Ishikawa (cell line): ENCODE measurements at regions not wholly inside any gene's neighbourhood (a gene's known extent, or its start where the extent isn't known, plus 50 kb on each side); places are given as distances from the start of the nearest gene placed in this dataset.

Experiments used
- CEBPB ChIP-seq: IDR thresholded peaks from 2 replicates; pipeline ENCODE4 v1.6.1; 2012
- CREB1 ChIP-seq: IDR thresholded peaks from 2 replicates; pipeline ENCODE4 v1.6.1; 2012; ENCODE audit warnings: low read depth
- EGR1 ChIP-seq: IDR thresholded peaks from 2 replicates; pipeline ENCODE4 v1.6.1; 2012
- EP300 ChIP-seq: IDR thresholded peaks from 2 replicates; pipeline ENCODE4 v1.6.1; 2012; ENCODE audit warnings: borderline replicate concordance
- FOXM1 ChIP-seq: IDR thresholded peaks from 2 replicates; pipeline ENCODE4 v1.6.1; 2012; ENCODE audit warnings: low read depth, borderline replicate concordance
- NFIC ChIP-seq: IDR thresholded peaks from 2 replicates; pipeline ENCODE4 v1.6.1; 2012
- RAD21 ChIP-seq: IDR thresholded peaks from 2 replicates; pipeline ENCODE4 v1.6.1; 2012; ENCODE audit warnings: low read depth
- REST ChIP-seq: IDR thresholded peaks from 2 replicates; pipeline ENCODE4 v1.6.1; 2012; ENCODE audit warnings: low read depth, mild to moderate bottlenecking
- TAF1 ChIP-seq: IDR thresholded peaks from 2 replicates; pipeline ENCODE4 v1.6.1; 2012; ENCODE audit warnings: low read depth, mild to moderate bottlenecking
- TCF12 ChIP-seq: IDR thresholded peaks from 2 replicates; pipeline ENCODE4 v1.6.1; 2012; ENCODE audit warnings: low read depth
- TEAD4 ChIP-seq: IDR thresholded peaks from 2 replicates; pipeline ENCODE4 v1.6.1; 2012
- USF1 ChIP-seq: IDR thresholded peaks from 2 replicates; pipeline ENCODE4 v1.6.1; 2012
- YY1 ChIP-seq: IDR thresholded peaks from 2 replicates; pipeline ENCODE4 v1.6.1; 2012; ENCODE audit warnings: low read depth
- ZBTB7A ChIP-seq: IDR thresholded peaks from 2 replicates; pipeline ENCODE4 v1.6.1; 2012; ENCODE audit warnings: low read depth
- TF ChIP-seq, protein P1 (sequence below): IDR thresholded peaks from 2 replicates; pipeline ENCODE4 v1.6.1; 2012

GRCh38 chr14:100393906-100394732 is 71.0 kb downstream of the SLC25A47 start:
- TF ChIP-seq, protein P1, sequence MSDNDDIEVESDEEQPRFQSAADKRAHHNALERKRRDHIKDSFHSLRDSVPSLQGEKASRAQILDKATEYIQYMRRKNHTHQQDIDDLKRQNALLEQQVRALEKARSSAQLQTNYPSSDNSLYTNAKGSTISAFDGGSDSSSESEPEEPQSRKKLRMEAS = no peak

- TF ChIP-seq NFIC (no peak), REST (no peak), TCF12 (no peak), TAF1 (no peak)
These were observed 71.9 kb downstream of the SLC25A47 start for GRCh38 chr14:100394886-100395672.

- TF ChIP-seq, protein P1 = no peak
- TF ChIP-seq EP300 (no peak), FOXM1 (no peak), CEBPB (no peak)
These were observed 73.2 kb downstream of the SLC25A47 start for GRCh38 chr14:100396266-100396795.

- TF ChIP-seq YY1 (no peak), RAD21 (no peak), CREB1 (no peak), ZBTB7A (no peak), CEBPB (no peak), TAF1 (no peak), USF1 (no peak), REST (no peak), TCF12 (no peak), NFIC (no peak), TEAD4 (no peak), FOXM1 (no peak), EP300 (no peak), EGR1 (no peak)
- TF ChIP-seq, protein P1 = no peak
These were observed 73.9 kb downstream of the SLC25A47 start for GRCh38 chr14:100397005-100397404.

- TF ChIP-seq REST = no peak
- no peak for TF ChIP-seq EP300
- no peak for TF ChIP-seq EGR1
- TF ChIP-seq YY1 = no peak
- TF ChIP-seq TAF1 = no peak
- no peak for TF ChIP-seq RAD21
- TF ChIP-seq TEAD4 = no peak
- no peak for TF ChIP-seq TCF12
- no peak for TF ChIP-seq FOXM1
- no peak for TF ChIP-seq CEBPB
- TF ChIP-seq CREB1 = no peak
- TF ChIP-seq NFIC = no peak
- no peak for TF ChIP-seq USF1
- TF ChIP-seq, protein P1 = no peak
- TF ChIP-seq ZBTB7A = no peak
These were observed 74.9 kb downstream of the SLC25A47 start for GRCh38 chr14:100398044-100398443.
